ENCODE measurements at regions not wholly inside any gene's neighbourhood (a gene's known extent, or its start where the extent isn't known, plus 50 kb on each side); places are given as distances from the start of the nearest gene placed in this dataset.
"Not testable (repeated sequence)": the region's sequence is repeated elsewhere in the genome, so short reads cannot be mapped to it uniquely, and the experiment has no call there.

GRCh38 chr15:101945896-101946295, 133.9 kb downstream of the OR4F15 start:
- not testable (repeated sequence) for TF ChIP-seq CTCF, POLR2A (IDR thresholded peaks at IDR 0.05)
